ENCODE measurements at regions not wholly inside any gene's neighbourhood (a gene's known extent, or its start where the extent isn't known, plus 50 kb on each side); places are given as distances from the start of the nearest gene placed in this dataset.

- peaks cover 0 to 19% (median 7%) of the 10 kb centered on the region in 4 donors for H3K4me1 ChIP-seq
- H3K27me3 ChIP-seq, result no peaks in the 10 kb centered on the region
- no peak for ATAC-seq (ENCODE audit: low FRiP score in 2 of 2)
- no peak overlapping the region for H3K27ac ChIP-seq
- no peak for DNase-seq
- H3K36me3 ChIP-seq, result no peaks in the 10 kb centered on the region
- no peak for TF ChIP-seq CTCF (IDR thresholded peaks at IDR 0.05)
- no peak for TF ChIP-seq POLR2AphosphoS5 (IDR thresholded peaks at IDR 0.05)
- TF ChIP-seq POLR2A (IDR thresholded peaks at IDR 0.05), result no peak
- TF ChIP-seq EP300 (IDR thresholded peaks at IDR 0.05), result no peak
- no peak overlapping the region for H3K4me3 ChIP-seq
- no peaks in the 10 kb centered on the region for H3K9me3 ChIP-seq
Measured at GRCh38 chr1:87689487-87689886, 360.8 kb downstream of the LMO4 start.

- Histone ChIP-seq H3K36me3 (no peaks in the 10 kb centered on the region), H3K27me3 (no peaks in the 10 kb centered on the region), H3K27ac (no peak overlapping the region), H3K9me3 (no peaks in the 10 kb centered on the region), H3K4me1 (no peaks in the 10 kb centered on the region), H3K4me3 (no peak overlapping the region)
- no peak for TF ChIP-seq CTCF (IDR thresholded peaks at IDR 0.05)
- TF ChIP-seq EP300 (IDR thresholded peaks at IDR 0.05), result no peak
- no peak for TF ChIP-seq POLR2A (IDR thresholded peaks at IDR 0.05)
- no peak for TF ChIP-seq POLR2AphosphoS5 (IDR thresholded peaks at IDR 0.05)
- WGBS, 2 donors, result 66 to 69% methylated on average over 2 of the region's 2 CpGs
- ATAC-seq (ENCODE audit: low FRiP score in 2 of 2) (no peak), DNase-seq (no peak)
Measured at GRCh38 chr1:87696483-87696882, 367.8 kb downstream of the LMO4 start.

GRCh38 chr1:87702455-87702854 lies 373.8 kb downstream of the LMO4 start:
- DNase-seq, result no peak
- no peak for TF ChIP-seq EP300 (IDR thresholded peaks at IDR 0.05)
- no peak for TF ChIP-seq CTCF (IDR thresholded peaks at IDR 0.05)
- TF ChIP-seq POLR2A (IDR thresholded peaks at IDR 0.05), result no peak
- no peak for TF ChIP-seq POLR2AphosphoS5 (IDR thresholded peaks at IDR 0.05)
- Histone ChIP-seq H3K9me3 (peaks cover 0 to 7% (median 3%) of the 10 kb centered on the region in 4 donors), H3K27ac (no peak overlapping the region), H3K4me3 (no peak overlapping the region), H3K36me3 (no peaks in the 10 kb centered on the region), H3K4me1 (no peaks in the 10 kb centered on the region), H3K27me3 (no peaks in the 10 kb centered on the region)
- ATAC-seq (ENCODE audit: low FRiP score in 2 of 2), result no peak
- WGBS, 2 donors, result 88 to 100% methylated on average over 2 of the region's 2 CpGs

- no peak for TF ChIP-seq CTCF (IDR thresholded peaks at IDR 0.05)
- TF ChIP-seq POLR2A (IDR thresholded peaks at IDR 0.05), result no peak
- TF ChIP-seq POLR2AphosphoS5 (IDR thresholded peaks at IDR 0.05), result no peak
- no peak for TF ChIP-seq EP300 (IDR thresholded peaks at IDR 0.05)
- ATAC-seq (ENCODE audit: low FRiP score in 2 of 2) (no peak), DNase-seq (no peak)
- Histone ChIP-seq H3K9me3 (peaks cover 0 to 7% (median 3%) of the 10 kb centered on the region in 4 donors), H3K4me1 (no peaks in the 10 kb centered on the region), H3K4me3 (no peak overlapping the region), H3K27ac (no peak overlapping the region), H3K27me3 (no peaks in the 10 kb centered on the region), H3K36me3 (no peaks in the 10 kb centered on the region)
- 96 to 98% methylated on average over 4 of the region's 4 CpGs for WGBS, 2 donors
Measured at GRCh38 chr1:87705233-87705632, 376.6 kb downstream of the LMO4 start.

GRCh38 chr1:87706203-87706602 lies 377.5 kb downstream of the LMO4 start:
- TF ChIP-seq POLR2A (IDR thresholded peaks at IDR 0.05), result no peak
- no peak for TF ChIP-seq POLR2AphosphoS5 (IDR thresholded peaks at IDR 0.05)
- no peak for TF ChIP-seq EP300 (IDR thresholded peaks at IDR 0.05)
- TF ChIP-seq CTCF (IDR thresholded peaks at IDR 0.05), result no peak
- ATAC-seq (ENCODE audit: low FRiP score in 2 of 2), result no peak
- no peak overlapping the region for H3K4me3 ChIP-seq

More at GRCh38 chr1:87706203-87706602, 377.5 kb downstream of the LMO4 start:
- Histone ChIP-seq H3K9me3 (peaks cover 0 to 7% (median 3%) of the 10 kb centered on the region in 4 donors), H3K27ac (no peak overlapping the region), H3K27me3 (no peaks in the 10 kb centered on the region), H3K4me1 (no peaks in the 10 kb centered on the region), H3K36me3 (no peaks in the 10 kb centered on the region)
- DNase-seq, result no peak
